Neuronal stem cell (in vitro differentiated cells): ENCODE measurements at regions not wholly inside any gene's neighbourhood (a gene's known extent, or its start where the extent isn't known, plus 50 kb on each side); places are given as distances from the start of the nearest gene placed in this dataset.
A peak's percentile ranks its signal among the peaks of the same experiment; 100 is the strongest.

Experiments
- DNase-seq: peaks from one replicate; pipeline ENCODE4 v3.0.0-alpha.2; 2013; ENCODE audit warnings: low spot score
- H2AFZ ChIP-seq: one replicate; pipeline ENCODE4 v1.6.1; 2013; ENCODE audit warnings: mild to moderate bottlenecking, low read length, inconsistent platforms
- H2AK5ac ChIP-seq: 2 replicates; pipeline ENCODE4 v1.6.1; 2013; ENCODE audit warnings: low read depth, mild to moderate bottlenecking, inconsistent platforms, low read length, moderate library complexity, mixed read lengths
- H2BK120ac ChIP-seq: 2 replicates; pipeline ENCODE4 v1.6.1; 2013; ENCODE audit warnings: low read depth, mild to moderate bottlenecking, inconsistent platforms, low read length, moderate library complexity, mixed read lengths
- H2BK12ac ChIP-seq: one replicate; pipeline ENCODE4 v1.6.1; 2013; ENCODE audit warnings: low read length, inconsistent platforms
- H2BK15ac ChIP-seq: 2 replicates; pipeline ENCODE4 v1.6.1; 2013; ENCODE audit warnings: mild to moderate bottlenecking, low read length, inconsistent platforms, mixed read lengths
- H2BK5ac ChIP-seq: one replicate; pipeline ENCODE4 v1.6.1; 2013; ENCODE audit warnings: inconsistent platforms, mild to moderate bottlenecking, low read length, moderate library complexity
- H3K14ac ChIP-seq: one replicate; pipeline ENCODE4 v1.6.1; 2013; ENCODE audit warnings: low read length, inconsistent platforms
- H3K18ac ChIP-seq: 2 replicates; pipeline ENCODE4 v1.6.1; 2013; ENCODE audit warnings: low read length, inconsistent platforms
- H3K23ac ChIP-seq: 2 replicates; pipeline ENCODE4 v1.6.1; 2013; ENCODE audit warnings: low read depth, mild to moderate bottlenecking, mixed read lengths, low read length, inconsistent platforms; ENCODE audit not compliant: poor library complexity
- H3K27ac ChIP-seq: replicated peaks from 3 replicates; pipeline ENCODE4 v1.5.1; 2013; ENCODE audit warnings: low read length, inconsistent platforms
- H3K27me3 ChIP-seq, 3 experiments: 2 replicates each; pipeline ENCODE4 v1.6.1; 2013; ENCODE audit warnings: low read length in 3 of 3, mild to moderate bottlenecking in 2 of 3, inconsistent platforms in 1 of 3, low read depth in 1 of 3, mixed read lengths in 1 of 3, moderate library complexity in 1 of 3; ENCODE audit not compliant: control insufficient read depth in 3 of 3, insufficient read depth in 3 of 3
- H3K36me3 ChIP-seq, 2 donors: replicated peaks in 1 of 2; 2 replicates each; pipeline ENCODE4 v1.6.1; 2013; ENCODE audit warnings: low read length in 2 of 2; ENCODE audit not compliant: control insufficient read depth in 2 of 2, insufficient read depth in 2 of 2
- H3K4ac ChIP-seq: 2 replicates; pipeline ENCODE4 v1.6.1; 2013; ENCODE audit warnings: inconsistent platforms, mild to moderate bottlenecking, low read length, moderate library complexity
- H3K4me1 ChIP-seq, 2 donors: 1 replicate in 1 of 2; 2 replicates in 1 of 2; pipeline ENCODE4 v1.6.1; 2013; ENCODE audit warnings: low read length in 2 of 2, low read depth in 1 of 2; ENCODE audit not compliant: control insufficient read depth in 2 of 2, insufficient read depth in 1 of 2
- H3K4me2 ChIP-seq: one replicate; pipeline ENCODE4 v1.6.1; 2013; ENCODE audit warnings: mild to moderate bottlenecking, low read length, inconsistent platforms; ENCODE audit not compliant: insufficient read depth, poor library complexity, severe bottlenecking
- H3K4me3 ChIP-seq, 2 donors: 2 replicates each; pipeline ENCODE4 v1.5.1; 2013; ENCODE audit warnings: low read length in 2 of 2, mild to moderate bottlenecking in 2 of 2, inconsistent platforms in 1 of 2, moderate library complexity in 1 of 2
- H3K79me1 ChIP-seq: one replicate; pipeline ENCODE4 v1.6.1; 2013; ENCODE audit warnings: low read depth, mild to moderate bottlenecking, inconsistent platforms, low read length, moderate library complexity
- H3K9ac ChIP-seq: one replicate; pipeline ENCODE4 v1.6.1; 2013; ENCODE audit warnings: mild to moderate bottlenecking, low read depth, low read length, inconsistent platforms; ENCODE audit not compliant: poor library complexity
- H3K9me3 ChIP-seq, 2 donors: replicated peaks in 1 of 2; 2 replicates each; pipeline versions ENCODE3 to v1.6.1; 2013; ENCODE audit warnings: low read length in 2 of 2, mild to moderate bottlenecking in 2 of 2, inconsistent platforms in 1 of 2, low read depth in 1 of 2, mixed read lengths in 1 of 2, moderate library complexity in 1 of 2; ENCODE audit not compliant: control insufficient read depth in 2 of 2, insufficient read depth in 1 of 2
- H4K8ac ChIP-seq: one replicate; pipeline ENCODE4 v1.6.1; 2013; ENCODE audit warnings: low read depth, mild to moderate bottlenecking, inconsistent platforms, low read length, moderate library complexity
- H4K91ac ChIP-seq: one replicate; pipeline ENCODE4 v1.6.1; 2013; ENCODE audit warnings: low read length, low read depth, mild to moderate bottlenecking, inconsistent platforms; ENCODE audit not compliant: poor library complexity
- WGBS, 2 donors: extraction: QIAGEN DNeasy Blood & Tissue Kit; methylation state at CpG; one replicate each; pipeline ENCODE4 v1.1.7; 2013; ENCODE audit warnings: missing lambda C conversion rate in 2 of 2, mixed read lengths in 1 of 2; ENCODE audit not compliant: insufficient read length in 2 of 2, insufficient replicate concordance in 1 of 2; ENCODE audit errors: extremely low coverage in 2 of 2; 5-methylcytosine and 5-hydroxymethylcytosine counted together

DNA sequence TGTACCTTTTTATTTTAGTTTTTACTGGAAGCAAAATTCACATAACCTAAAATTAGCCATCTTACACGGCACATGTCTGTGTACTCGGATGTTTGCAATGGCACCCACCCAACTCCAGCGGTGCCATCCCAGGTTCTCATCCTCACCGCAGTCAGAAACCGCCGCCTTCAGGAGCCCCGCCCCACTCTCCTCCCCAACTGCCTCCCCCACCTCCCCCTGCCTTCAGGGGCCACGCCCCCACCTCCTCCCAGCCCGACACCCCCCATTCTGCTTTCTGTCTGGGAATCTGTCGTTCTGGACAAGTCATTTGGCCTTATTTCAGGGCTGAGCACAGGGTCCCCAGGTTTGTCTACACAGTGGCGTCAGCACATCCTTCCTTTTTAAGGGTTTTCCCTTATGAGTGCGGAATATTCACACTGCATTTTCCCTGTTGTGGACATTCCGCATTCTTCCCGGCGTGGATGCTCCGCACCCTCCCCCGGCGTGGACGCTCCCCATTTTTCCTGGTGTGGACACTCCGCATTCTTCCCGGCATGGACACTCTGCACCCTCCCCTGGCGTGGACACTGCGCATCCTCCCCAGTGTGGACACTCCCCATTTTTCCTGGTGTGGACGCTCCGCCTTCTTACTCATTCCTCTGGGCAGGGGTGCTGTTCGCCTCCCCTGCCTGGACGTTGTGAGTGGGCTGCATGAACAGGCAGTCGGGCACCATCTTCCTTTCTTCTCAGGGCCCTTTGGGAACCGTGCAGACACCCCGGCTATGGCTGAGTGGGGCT, 135.4 kb upstream of the NKX1-1 start:
- no peak for DNase-seq
- Histone ChIP-seq H3K27me3 (peaks cover 0 to 46% (median 0%) of the 10 kb centered on the region in 3 experiments), H3K79me1 (no peaks in the 10 kb centered on the region), H2BK15ac (peak overlapping the region; percentile 47), H3K4ac (no peak overlapping the region), H3K14ac (no peak overlapping the region), H3K36me3 (peaks cover 0 to 1% of the 10 kb centered on the region in 2 donors), H3K18ac (peak overlapping the region; percentile 80), H3K9ac (no peak overlapping the region), H3K23ac (peak overlapping the region; percentile 3), H3K4me1 (peaks cover 0 to 10% of the 10 kb centered on the region in 2 donors), H2BK120ac (no peak overlapping the region), H2BK5ac (no peak overlapping the region), H2AK5ac (peak overlapping the region; percentile 86), H4K8ac (no peak overlapping the region), H3K27ac (no peak overlapping the region), H4K91ac (no peak overlapping the region), H3K9me3 (no peaks in the 10 kb centered on the region), H3K4me2 (no peak overlapping the region), H3K4me3 (no peak overlapping the region), H2AFZ (no peak overlapping the region), H2BK12ac (no peak overlapping the region)
- no CpG with 5 or more reads among the region's 30 CpGs for WGBS, 2 donors

DNA sequence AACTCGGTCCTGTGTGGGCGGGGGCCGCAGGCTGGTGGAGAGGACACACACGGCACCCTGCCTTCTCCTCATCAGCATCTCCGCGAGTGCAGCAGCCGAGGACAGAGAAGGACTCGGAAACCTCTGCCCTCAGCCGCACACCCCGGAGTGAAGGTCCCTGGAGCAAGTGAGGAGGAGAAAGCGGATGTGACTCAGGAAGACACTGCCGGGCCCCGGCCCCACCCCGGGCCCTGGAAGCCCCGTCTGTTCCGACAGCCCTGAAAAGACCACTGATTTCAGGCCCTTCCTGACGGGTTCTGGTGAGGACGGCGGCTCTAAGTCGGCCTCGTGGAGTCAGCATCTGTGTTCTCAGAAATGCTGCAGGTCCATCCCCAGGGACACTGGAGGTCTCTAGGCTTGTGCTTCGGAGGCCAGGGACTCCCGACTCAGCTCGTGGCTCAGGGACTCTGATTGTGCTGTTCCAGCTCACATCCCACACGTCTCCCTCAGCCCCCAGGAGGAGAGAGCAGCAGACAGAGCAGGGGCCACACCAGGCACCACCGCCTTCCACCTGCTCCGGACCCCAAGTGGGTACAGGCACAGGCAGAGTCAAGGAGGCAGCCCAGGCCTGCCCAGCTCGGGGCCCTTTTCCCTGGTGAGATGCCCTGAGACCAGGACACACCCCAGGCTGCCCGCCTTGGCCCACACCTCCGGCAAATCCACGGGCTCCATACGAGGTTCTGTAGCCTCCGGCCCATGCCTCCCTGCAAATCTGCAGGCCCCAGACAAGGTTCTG, 134.5 kb upstream of the NKX1-1 start:
- H3K18ac ChIP-seq = peak overlapping the region; percentile 52
- no peaks in the 10 kb centered on the region for H3K79me1 ChIP-seq

DNA sequence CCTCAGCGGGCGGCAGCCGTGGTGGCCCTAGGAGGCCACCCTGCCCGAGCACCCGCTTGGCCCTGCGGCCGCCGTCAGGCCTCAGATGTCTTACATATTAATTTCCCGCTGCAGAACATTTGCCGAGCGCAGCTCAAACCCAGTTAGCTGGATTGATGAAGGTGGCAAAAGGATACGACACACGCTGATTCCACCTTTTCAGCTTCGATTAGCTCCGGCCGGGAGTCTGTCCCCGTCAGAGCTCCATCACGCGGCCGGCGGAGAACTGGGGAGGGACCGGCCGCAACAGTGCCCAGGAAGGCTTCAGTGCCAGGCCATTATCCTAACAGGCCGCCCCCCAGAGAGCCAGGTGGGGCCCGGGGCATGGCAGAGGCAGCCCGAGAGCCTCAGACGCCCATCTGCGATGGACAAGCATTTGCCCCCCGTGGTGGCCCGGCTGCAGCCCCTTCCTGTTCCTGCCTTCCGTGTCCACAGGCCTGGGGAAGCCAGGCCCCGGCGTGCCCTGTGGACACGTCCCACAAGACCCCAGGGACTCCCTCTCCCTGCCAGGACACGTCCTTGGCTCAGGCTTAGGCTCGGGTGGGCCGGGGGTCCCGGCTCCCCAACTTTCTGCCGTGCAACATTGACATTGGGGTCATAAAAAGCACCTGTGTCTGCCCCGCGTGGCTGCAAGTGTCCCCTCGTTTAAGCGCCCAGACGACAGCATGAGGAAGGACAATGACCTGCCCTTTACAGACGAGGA, 133.8 kb upstream of the NKX1-1 start:
- peaks cover 0 to 49% (median 3%) of the 10 kb centered on the region in 3 experiments for H3K27me3 ChIP-seq
- H2BK5ac ChIP-seq = no peak overlapping the region
- H3K27ac ChIP-seq = no peak overlapping the region

More for the DNA sequence above, 134.5 kb upstream of the NKX1-1 start:
- H2BK5ac ChIP-seq = no peak overlapping the region
- H3K4me3 ChIP-seq = peak overlapping the region in 1 of 2 donors; percentile 39
- no peak overlapping the region for H2BK12ac ChIP-seq
- peak overlapping the region; percentile 73 for H3K23ac ChIP-seq
- H4K8ac ChIP-seq = no peak overlapping the region
- peak overlapping the region; percentile 84 for H3K4ac ChIP-seq
- peak overlapping the region; percentile 45 for H2BK15ac ChIP-seq
- H3K36me3 ChIP-seq = peaks cover 0 to 1% of the 10 kb centered on the region in 2 donors
- WGBS, 2 donors = no CpG with 5 or more reads among the region's 33 CpGs
- no peak overlapping the region for H3K9ac ChIP-seq
- peaks cover 0 to 46% (median 0%) of the 10 kb centered on the region in 3 experiments for H3K27me3 ChIP-seq
- no peaks in the 10 kb centered on the region for H3K9me3 ChIP-seq
- H3K14ac ChIP-seq = peak overlapping the region; percentile 89
- H3K4me2 ChIP-seq = no peak overlapping the region
- H3K4me1 ChIP-seq = peaks cover 0 to 10% of the 10 kb centered on the region in 2 donors
- H3K27ac ChIP-seq = no peak overlapping the region
- peak overlapping the region; percentile 9 for H2BK120ac ChIP-seq
- H4K91ac ChIP-seq = no peak overlapping the region
- no peak overlapping the region for H2AFZ ChIP-seq
- H2AK5ac ChIP-seq = peak overlapping the region; percentile 90
- no peak for DNase-seq

More for the DNA sequence above, 133.8 kb upstream of the NKX1-1 start:
- Histone ChIP-seq H3K4me2 (no peak overlapping the region), H2BK15ac (peak overlapping the region; percentile 45), H3K9ac (no peak overlapping the region), H3K4ac (peak overlapping the region; percentile 84), H2AK5ac (peak overlapping the region; percentile 90), H4K8ac (no peak overlapping the region), H3K4me1 (peaks cover 0 to 13% of the 10 kb centered on the region in 2 donors), H3K36me3 (peaks cover 0 to 1% of the 10 kb centered on the region in 2 donors), H3K14ac (peak overlapping the region; percentile 89), H3K9me3 (peaks cover 0 to 3% of the 10 kb centered on the region in 2 donors), H4K91ac (no peak overlapping the region), H2BK120ac (peak overlapping the region; percentile 9), H2BK12ac (no peak overlapping the region), H3K18ac (peak overlapping the region; percentile 52), H3K4me3 (no peak overlapping the region), H2AFZ (no peak overlapping the region), H3K23ac (peak overlapping the region; percentile 73), H3K79me1 (no peaks in the 10 kb centered on the region)
- WGBS, 2 donors = no CpG with 5 or more reads among the region's 45 CpGs
- DNase-seq = no peak
